CD4-positive, alpha-beta T cell (primary cell): ENCODE measurements at regions not wholly inside any gene's neighbourhood (a gene's known extent, or its start where the extent isn't known, plus 50 kb on each side); places are given as distances from the start of the nearest gene placed in this dataset.

Experiments
- ATAC-seq: fragments of 200-7000 bp; cut with Tn5 transposase; one replicate; pipeline ENCODE4 v1.10.0; 2022; ENCODE audit warnings: mild to moderate bottlenecking; ENCODE audit not compliant: poor library complexity
- CTCF ChIA-PET: fragments of 350-600 bp; sonication (Branson Sonifier 250); formaldehyde crosslinking; loops from one replicate; lab custom pipeline; 2021; ENCODE audit warnings: antibody characterized with exemption, inconsistent platforms; lab: Charles Lee
- POLR2A ChIA-PET: fragments of 350-600 bp; sonication (Branson Sonifier 250); formaldehyde crosslinking; loops from one replicate; lab custom pipeline; 2021; ENCODE audit warnings: antibody characterized with exemption, inconsistent platforms; lab: Charles Lee
- DNase-seq, 14 experiments: peaks; one replicate each; pipeline ENCODE4 v3.0.0-alpha.2; 2013 to 2020; ENCODE audit warnings: mixed read lengths in 2 of 14
- H3K27ac ChIP-seq, 2 donors: one replicate each; pipeline versions ENCODE4 v1.5.1 to v1.7.0; 2013; ENCODE audit warnings: low read length in 2 of 2, low read depth in 1 of 2, mild to moderate bottlenecking in 1 of 2
- H3K27me3 ChIP-seq, 2 experiments: 1 replicate in 1 of 2; 2 replicates in 1 of 2; pipeline versions ENCODE4 v1.6.1 to v1.7.0; 2013; ENCODE audit warnings: low read length in 2 of 2, control low read depth in 1 of 2, mild to moderate bottlenecking in 1 of 2, moderate library complexity in 1 of 2; ENCODE audit not compliant: insufficient read depth in 2 of 2, control insufficient read depth in 1 of 2
- H3K36me3 ChIP-seq: one replicate; pipeline ENCODE4 v1.6.1; 2013; ENCODE audit warnings: low read length, control low read depth; ENCODE audit not compliant: insufficient read depth
- H3K4me1 ChIP-seq: one replicate; pipeline ENCODE4 v1.6.1; 2013; ENCODE audit warnings: low read length, control low read depth; ENCODE audit not compliant: insufficient read depth
- H3K4me3 ChIP-seq: one replicate; pipeline ENCODE4 v1.5.1; 2013; ENCODE audit warnings: mild to moderate bottlenecking, low read length, moderate library complexity
- H3K9me3 ChIP-seq, 2 experiments: 1 replicate in 1 of 2; 2 replicates in 1 of 2; pipeline versions ENCODE4 v1.6.1 to v1.7.0; 2013; ENCODE audit warnings: low read length in 2 of 2, mild to moderate bottlenecking in 2 of 2, control low read depth in 1 of 2, moderate library complexity in 1 of 2; ENCODE audit not compliant: control insufficient read depth in 1 of 2, insufficient read depth in 1 of 2
- H3K27ac Mint-ChIP-seq: one replicate; pipeline ENCODE4 v1.8.0; 2020; ENCODE audit warnings: mixed read lengths
- H3K27me3 Mint-ChIP-seq: one replicate; pipeline ENCODE4 v1.8.0; 2021; ENCODE audit warnings: mixed read lengths
- H3K36me3 Mint-ChIP-seq: one replicate; pipeline ENCODE4 v1.8.0; 2021; ENCODE audit warnings: low read depth, mixed read lengths
- H3K4me1 Mint-ChIP-seq: one replicate; pipeline ENCODE4 v1.8.0; 2021; ENCODE audit warnings: low read depth, mixed read lengths
- H3K4me3 Mint-ChIP-seq: one replicate; pipeline ENCODE4 v1.8.0; 2020; ENCODE audit warnings: mild to moderate bottlenecking, mixed read lengths
- H3K9me3 Mint-ChIP-seq: one replicate; pipeline ENCODE4 v1.8.0; 2020; ENCODE audit warnings: mixed read lengths
- intact Hi-C, 2 experiments: fragments of 100-400 bp; cut with DNase I in 1 of 2; cut with micrococcal nuclease in 1 of 2; formaldehyde crosslinking; loops; one replicate each; pipeline versions ENCODE4 v1.15.1 to v1.9.0; 2023 to 2025; cut with DNase I, micrococcal nuclease
- TF ChIP-seq, protein P1 (sequence below): fragments of 200-600 bp; IDR thresholded peaks from one replicate; pipeline ENCODE4 v1.8.0; 2022; ENCODE audit warnings: antibody characterized with exemption, mild to moderate bottlenecking

- ChIA-PET POLR2A (no interaction called here), CTCF (no interaction called here)
- H3K27ac ChIP-seq, result no peak overlapping the region
These were observed 443.3 kb downstream of the HAPSTR1 start for GRCh38 chr16:9534759-9535158.

DNA sequence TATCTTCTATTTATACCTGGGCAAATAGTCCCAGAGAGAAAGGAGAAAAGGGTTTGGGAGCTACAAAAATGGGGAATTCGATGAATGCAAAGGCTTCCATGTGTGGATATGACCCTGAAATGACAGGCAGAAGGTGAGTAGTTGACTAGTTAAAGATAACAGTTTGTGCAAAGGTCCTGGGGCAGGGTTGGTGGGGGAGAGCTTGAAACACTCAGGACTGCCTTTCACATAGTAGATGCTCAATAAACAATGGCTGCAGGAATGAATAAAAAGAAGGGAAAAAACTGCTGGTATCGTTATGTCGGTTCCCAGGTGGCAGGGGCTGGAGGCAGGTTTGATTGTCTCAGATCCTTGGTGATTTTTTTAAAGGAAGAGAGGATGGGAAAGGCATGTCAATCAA is 445.5 kb downstream of the HAPSTR1 start:
- Mint-ChIP-seq H3K27ac (no peak overlapping the region), H3K4me1 (no peaks in the 10 kb centered on the region), H3K27me3 (no peaks in the 10 kb centered on the region), H3K36me3 (no peaks in the 10 kb centered on the region), H3K9me3 (peaks cover 14% of the 10 kb centered on the region), H3K4me3 (no peak overlapping the region)
- H3K27me3 ChIP-seq, result no peaks in the 10 kb centered on the region
- DNase-seq, result no peak
- CTCF ChIA-PET, result no interaction called here
- intact Hi-C loops, result no loop called here
- POLR2A ChIA-PET, result no interaction called here
- ATAC-seq, result no peak
- no peaks in the 10 kb centered on the region for H3K36me3 ChIP-seq
- TF ChIP-seq, protein P1, sequence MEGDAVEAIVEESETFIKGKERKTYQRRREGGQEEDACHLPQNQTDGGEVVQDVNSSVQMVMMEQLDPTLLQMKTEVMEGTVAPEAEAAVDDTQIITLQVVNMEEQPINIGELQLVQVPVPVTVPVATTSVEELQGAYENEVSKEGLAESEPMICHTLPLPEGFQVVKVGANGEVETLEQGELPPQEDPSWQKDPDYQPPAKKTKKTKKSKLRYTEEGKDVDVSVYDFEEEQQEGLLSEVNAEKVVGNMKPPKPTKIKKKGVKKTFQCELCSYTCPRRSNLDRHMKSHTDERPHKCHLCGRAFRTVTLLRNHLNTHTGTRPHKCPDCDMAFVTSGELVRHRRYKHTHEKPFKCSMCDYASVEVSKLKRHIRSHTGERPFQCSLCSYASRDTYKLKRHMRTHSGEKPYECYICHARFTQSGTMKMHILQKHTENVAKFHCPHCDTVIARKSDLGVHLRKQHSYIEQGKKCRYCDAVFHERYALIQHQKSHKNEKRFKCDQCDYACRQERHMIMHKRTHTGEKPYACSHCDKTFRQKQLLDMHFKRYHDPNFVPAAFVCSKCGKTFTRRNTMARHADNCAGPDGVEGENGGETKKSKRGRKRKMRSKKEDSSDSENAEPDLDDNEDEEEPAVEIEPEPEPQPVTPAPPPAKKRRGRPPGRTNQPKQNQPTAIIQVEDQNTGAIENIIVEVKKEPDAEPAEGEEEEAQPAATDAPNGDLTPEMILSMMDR, result no peak
- peaks cover 3 to 8% of the 10 kb centered on the region in 2 experiments for H3K9me3 ChIP-seq
- no peak overlapping the region for H3K27ac ChIP-seq
- H3K4me3 ChIP-seq, result no peak overlapping the region
- no peaks in the 10 kb centered on the region for H3K4me1 ChIP-seq

More at GRCh38 chr16:9534759-9535158, 443.3 kb downstream of the HAPSTR1 start:
- H3K4me1 ChIP-seq, result no peaks in the 10 kb centered on the region
- Mint-ChIP-seq H3K4me3 (no peak overlapping the region), H3K36me3 (no peaks in the 10 kb centered on the region), H3K27ac (no peak overlapping the region), H3K9me3 (peaks cover 14% of the 10 kb centered on the region), H3K4me1 (no peaks in the 10 kb centered on the region), H3K27me3 (no peaks in the 10 kb centered on the region)
- DNase-seq (no peak), ATAC-seq (no peak)
- intact Hi-C loops, result no loop called here
- TF ChIP-seq, protein P1, result no peak
- H3K4me3 ChIP-seq, result no peak overlapping the region
- H3K36me3 ChIP-seq, result no peaks in the 10 kb centered on the region
- no peaks in the 10 kb centered on the region for H3K27me3 ChIP-seq
- peaks cover 3 to 8% of the 10 kb centered on the region in 2 experiments for H3K9me3 ChIP-seq

DNA sequence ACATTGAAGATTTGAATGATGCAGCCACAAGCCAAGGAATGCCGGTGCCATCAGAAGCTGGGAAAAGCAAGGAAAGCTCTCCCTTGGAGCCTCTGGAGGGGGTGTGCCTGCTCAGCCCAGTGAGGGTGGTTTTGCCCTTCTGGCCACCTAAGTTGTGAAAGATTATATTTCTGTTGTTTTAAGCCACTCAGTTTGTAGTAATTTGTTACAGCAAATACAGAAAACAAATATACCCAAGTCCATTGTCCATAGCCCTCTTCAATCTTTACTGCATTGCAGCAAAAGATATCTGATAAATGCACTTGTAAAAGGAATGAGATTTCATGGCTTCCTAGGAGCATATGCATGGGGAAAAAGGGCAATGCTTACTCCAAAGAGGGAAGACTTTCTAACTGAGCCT is 447.9 kb downstream of the HAPSTR1 start:
- ChIA-PET CTCF (no interaction called here), POLR2A (no interaction called here)
- Histone ChIP-seq H3K4me3 (no peak overlapping the region), H3K27ac (no peak overlapping the region), H3K9me3 (peaks cover 0 to 3% of the 10 kb centered on the region in 2 experiments), H3K36me3 (no peaks in the 10 kb centered on the region), H3K27me3 (no peaks in the 10 kb centered on the region), H3K4me1 (no peaks in the 10 kb centered on the region)
- H3K9me3 Mint-ChIP-seq, result peaks cover 5% of the 10 kb centered on the region
- H3K36me3 Mint-ChIP-seq, result no peaks in the 10 kb centered on the region
- ATAC-seq, result no peak
- intact Hi-C loops, result no loop called here
- TF ChIP-seq, protein P1, result no peak
- H3K27me3 Mint-ChIP-seq, result no peaks in the 10 kb centered on the region
- H3K4me3 Mint-ChIP-seq, result no peak overlapping the region
- DNase-seq, result no peak
- no peaks in the 10 kb centered on the region for H3K4me1 Mint-ChIP-seq
- no peak overlapping the region for H3K27ac Mint-ChIP-seq
